Neuronal stem cell (in vitro differentiated cells): ENCODE measurements at regions not wholly inside any gene's neighbourhood (a gene's known extent, or its start where the extent isn't known, plus 50 kb on each side); places are given as distances from the start of the nearest gene placed in this dataset.
"Not testable (repeated sequence)": the region's sequence is repeated elsewhere in the genome, so short reads cannot be mapped to it uniquely, and the experiment has no call there.

Experiments
- DNase-seq: peaks from one replicate; pipeline ENCODE4 v3.0.0-alpha.2; 2013; ENCODE audit warnings: low spot score
- H2AFZ ChIP-seq: one replicate; pipeline ENCODE4 v1.6.1; 2013; ENCODE audit warnings: mild to moderate bottlenecking, low read length, inconsistent platforms
- H2AK5ac ChIP-seq: 2 replicates; pipeline ENCODE4 v1.6.1; 2013; ENCODE audit warnings: low read depth, mild to moderate bottlenecking, inconsistent platforms, low read length, moderate library complexity, mixed read lengths
- H2BK120ac ChIP-seq: 2 replicates; pipeline ENCODE4 v1.6.1; 2013; ENCODE audit warnings: low read depth, mild to moderate bottlenecking, inconsistent platforms, low read length, moderate library complexity, mixed read lengths
- H2BK12ac ChIP-seq: one replicate; pipeline ENCODE4 v1.6.1; 2013; ENCODE audit warnings: low read length, inconsistent platforms
- H2BK15ac ChIP-seq: 2 replicates; pipeline ENCODE4 v1.6.1; 2013; ENCODE audit warnings: mild to moderate bottlenecking, low read length, inconsistent platforms, mixed read lengths
- H2BK5ac ChIP-seq: one replicate; pipeline ENCODE4 v1.6.1; 2013; ENCODE audit warnings: inconsistent platforms, mild to moderate bottlenecking, low read length, moderate library complexity
- H3K14ac ChIP-seq: one replicate; pipeline ENCODE4 v1.6.1; 2013; ENCODE audit warnings: low read length, inconsistent platforms
- H3K18ac ChIP-seq: 2 replicates; pipeline ENCODE4 v1.6.1; 2013; ENCODE audit warnings: low read length, inconsistent platforms
- H3K23ac ChIP-seq: 2 replicates; pipeline ENCODE4 v1.6.1; 2013; ENCODE audit warnings: low read depth, mild to moderate bottlenecking, mixed read lengths, low read length, inconsistent platforms; ENCODE audit not compliant: poor library complexity
- H3K27ac ChIP-seq: replicated peaks from 3 replicates; pipeline ENCODE4 v1.5.1; 2013; ENCODE audit warnings: low read length, inconsistent platforms
- H3K27me3 ChIP-seq, 3 experiments: 2 replicates each; pipeline ENCODE4 v1.6.1; 2013; ENCODE audit warnings: low read length in 3 of 3, mild to moderate bottlenecking in 2 of 3, inconsistent platforms in 1 of 3, low read depth in 1 of 3, mixed read lengths in 1 of 3, moderate library complexity in 1 of 3; ENCODE audit not compliant: control insufficient read depth in 3 of 3, insufficient read depth in 3 of 3
- H3K36me3 ChIP-seq, 2 donors: replicated peaks in 1 of 2; 2 replicates each; pipeline ENCODE4 v1.6.1; 2013; ENCODE audit warnings: low read length in 2 of 2; ENCODE audit not compliant: control insufficient read depth in 2 of 2, insufficient read depth in 2 of 2
- H3K4ac ChIP-seq: 2 replicates; pipeline ENCODE4 v1.6.1; 2013; ENCODE audit warnings: inconsistent platforms, mild to moderate bottlenecking, low read length, moderate library complexity
- H3K4me1 ChIP-seq, 2 donors: 1 replicate in 1 of 2; 2 replicates in 1 of 2; pipeline ENCODE4 v1.6.1; 2013; ENCODE audit warnings: low read length in 2 of 2, low read depth in 1 of 2; ENCODE audit not compliant: control insufficient read depth in 2 of 2, insufficient read depth in 1 of 2
- H3K4me2 ChIP-seq: one replicate; pipeline ENCODE4 v1.6.1; 2013; ENCODE audit warnings: mild to moderate bottlenecking, low read length, inconsistent platforms; ENCODE audit not compliant: insufficient read depth, poor library complexity, severe bottlenecking
- H3K4me3 ChIP-seq, 2 donors: 2 replicates each; pipeline ENCODE4 v1.5.1; 2013; ENCODE audit warnings: low read length in 2 of 2, mild to moderate bottlenecking in 2 of 2, inconsistent platforms in 1 of 2, moderate library complexity in 1 of 2
- H3K79me1 ChIP-seq: one replicate; pipeline ENCODE4 v1.6.1; 2013; ENCODE audit warnings: low read depth, mild to moderate bottlenecking, inconsistent platforms, low read length, moderate library complexity
- H3K9ac ChIP-seq: one replicate; pipeline ENCODE4 v1.6.1; 2013; ENCODE audit warnings: mild to moderate bottlenecking, low read depth, low read length, inconsistent platforms; ENCODE audit not compliant: poor library complexity
- H3K9me3 ChIP-seq, 2 donors: replicated peaks in 1 of 2; 2 replicates each; pipeline versions ENCODE3 to v1.6.1; 2013; ENCODE audit warnings: low read length in 2 of 2, mild to moderate bottlenecking in 2 of 2, inconsistent platforms in 1 of 2, low read depth in 1 of 2, mixed read lengths in 1 of 2, moderate library complexity in 1 of 2; ENCODE audit not compliant: control insufficient read depth in 2 of 2, insufficient read depth in 1 of 2
- H4K8ac ChIP-seq: one replicate; pipeline ENCODE4 v1.6.1; 2013; ENCODE audit warnings: low read depth, mild to moderate bottlenecking, inconsistent platforms, low read length, moderate library complexity
- H4K91ac ChIP-seq: one replicate; pipeline ENCODE4 v1.6.1; 2013; ENCODE audit warnings: low read length, low read depth, mild to moderate bottlenecking, inconsistent platforms; ENCODE audit not compliant: poor library complexity
- WGBS, 2 donors: extraction: QIAGEN DNeasy Blood & Tissue Kit; methylation state at CpG; one replicate each; pipeline ENCODE4 v1.1.7; 2013; ENCODE audit warnings: missing lambda C conversion rate in 2 of 2, mixed read lengths in 1 of 2; ENCODE audit not compliant: insufficient read length in 2 of 2, insufficient replicate concordance in 1 of 2; ENCODE audit errors: extremely low coverage in 2 of 2; 5-methylcytosine and 5-hydroxymethylcytosine counted together

GRCh38 chrX:88828011-88828410 lies 81.0 kb downstream of the CPXCR1 start:
- H3K9me3 ChIP-seq: no peaks in the 10 kb centered on the region
- DNase-seq: no peak
- no peak overlapping the region for H3K23ac ChIP-seq
- no peak overlapping the region for H3K27ac ChIP-seq
- H2AFZ ChIP-seq: no peak overlapping the region
- H3K4me1 ChIP-seq: peaks cover 0 to 1% of the 10 kb centered on the region in 2 donors
- no peak overlapping the region for H2BK15ac ChIP-seq
- H2BK12ac ChIP-seq: no peak overlapping the region
- no peaks in the 10 kb centered on the region for H3K36me3 ChIP-seq
- H4K91ac ChIP-seq: no peak overlapping the region
- H3K18ac ChIP-seq: no peak overlapping the region
- no peak overlapping the region for H3K14ac ChIP-seq
- WGBS, 2 donors: no CpG with 5 or more reads among the region's 2 CpGs
- no peak overlapping the region for H3K9ac ChIP-seq
- H3K4me3 ChIP-seq: no peak overlapping the region
- no peak overlapping the region for H2BK5ac ChIP-seq
- H3K4ac ChIP-seq: no peak overlapping the region
- no peak overlapping the region for H4K8ac ChIP-seq
- H3K27me3 ChIP-seq: no peaks in the 10 kb centered on the region
- H3K79me1 ChIP-seq: no peaks in the 10 kb centered on the region
- no peak overlapping the region for H2AK5ac ChIP-seq
- H3K4me2 ChIP-seq: no peak overlapping the region
- no peak overlapping the region for H2BK120ac ChIP-seq

DNA sequence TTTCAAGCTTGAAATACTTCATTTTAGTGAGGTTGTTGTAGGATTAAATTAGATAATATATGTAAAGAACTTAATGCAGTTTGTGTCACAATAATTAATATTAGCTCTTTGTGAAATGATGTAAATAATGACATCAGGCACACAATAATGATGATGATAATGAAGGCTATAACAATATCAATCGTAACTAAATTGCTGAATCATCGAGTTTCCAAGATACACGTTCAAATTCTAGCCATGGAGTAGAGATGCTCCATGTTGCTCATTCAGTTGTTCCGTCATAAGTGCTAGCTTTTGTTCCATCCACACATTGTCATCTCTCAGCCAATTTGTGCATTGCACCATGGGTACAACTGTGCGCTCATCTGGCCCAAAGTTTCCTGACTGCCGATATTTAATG lies 83.1 kb downstream of the CPXCR1 start:
- Histone ChIP-seq H2BK120ac (no peak overlapping the region), H2BK15ac (no peak overlapping the region), H3K27me3 (no peaks in the 10 kb centered on the region), H3K36me3 (no peaks in the 10 kb centered on the region), H4K91ac (no peak overlapping the region), H3K18ac (no peak overlapping the region), H2BK12ac (no peak overlapping the region), H3K27ac (no peak overlapping the region), H4K8ac (no peak overlapping the region), H2BK5ac (no peak overlapping the region), H3K9me3 (no peaks in the 10 kb centered on the region), H2AFZ (no peak overlapping the region), H3K79me1 (no peaks in the 10 kb centered on the region), H3K23ac (no peak overlapping the region), H3K14ac (no peak overlapping the region), H3K4me1 (peaks cover 0 to 1% of the 10 kb centered on the region in 2 donors), H3K4me2 (no peak overlapping the region), H3K4me3 (no peak overlapping the region), H3K9ac (no peak overlapping the region), H3K4ac (no peak overlapping the region), H2AK5ac (no peak overlapping the region)
- WGBS, 2 donors: no CpG with 5 or more reads among the region's 6 CpGs
- DNase-seq: no peak

DNA sequence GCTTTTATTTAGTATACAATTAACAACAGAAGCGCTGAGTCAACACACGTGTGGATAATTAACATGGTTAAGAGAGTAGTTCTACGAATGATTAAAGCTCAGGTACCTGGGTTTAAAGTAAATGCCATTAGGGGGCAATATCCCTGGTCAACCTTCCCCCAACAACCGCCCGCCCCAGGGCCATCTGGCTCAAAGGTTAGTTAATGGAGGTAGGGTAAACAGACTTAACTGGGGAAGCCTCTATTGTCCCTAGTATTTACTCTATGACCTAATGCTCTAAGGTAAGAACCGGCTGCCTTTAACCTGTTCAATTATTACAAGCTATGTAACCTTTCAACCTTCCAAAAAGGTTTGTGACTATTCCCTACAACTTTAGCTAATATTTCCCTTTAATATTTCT lies 90.7 kb downstream of the CPXCR1 start:
- not testable (repeated sequence) for H3K9me3 ChIP-seq, H2BK5ac ChIP-seq, H2AFZ ChIP-seq, H3K9ac ChIP-seq, H3K4me1 ChIP-seq, H2AK5ac ChIP-seq, H2BK15ac ChIP-seq, H3K27ac ChIP-seq, H3K14ac ChIP-seq, H2BK12ac ChIP-seq, DNase-seq, H3K4me2 ChIP-seq, H3K23ac ChIP-seq, H4K8ac ChIP-seq, H3K27me3 ChIP-seq, H3K18ac ChIP-seq, H4K91ac ChIP-seq, H3K4me3 ChIP-seq, H3K4ac ChIP-seq, H2BK120ac ChIP-seq, H3K79me1 ChIP-seq, H3K36me3 ChIP-seq
- no CpG with 5 or more reads among the region's 6 CpGs for WGBS, 2 donors

DNA sequence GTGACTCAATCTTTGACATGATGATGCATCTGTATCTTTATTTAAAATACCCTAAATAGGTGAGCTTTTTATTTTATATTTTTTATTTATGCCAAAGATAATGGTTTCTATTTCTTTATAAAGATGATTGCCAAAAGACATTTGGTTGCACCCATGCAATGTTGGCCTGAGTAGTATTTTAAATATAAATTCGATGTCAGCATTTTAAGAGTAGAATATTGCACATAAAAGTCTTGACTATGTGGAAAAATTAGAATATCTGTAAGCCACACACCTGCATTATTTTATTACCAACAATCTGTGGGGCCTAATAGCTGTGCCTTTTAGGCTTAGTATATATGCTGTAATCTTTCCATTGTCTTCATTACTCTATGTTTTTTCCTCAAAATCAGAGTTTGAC lies 91.4 kb downstream of the CPXCR1 start:
- H2BK5ac ChIP-seq: no peak overlapping the region
- no peak overlapping the region for H3K18ac ChIP-seq
- no peaks in the 10 kb centered on the region for H3K9me3 ChIP-seq
- no peaks in the 10 kb centered on the region for H3K79me1 ChIP-seq
- no peak overlapping the region for H4K91ac ChIP-seq
- no peak overlapping the region for H3K4ac ChIP-seq
- H3K4me3 ChIP-seq: no peak overlapping the region
- WGBS, 2 donors: no CpG with 5 or more reads among the region's 1 CpG
- H2BK120ac ChIP-seq: no peak overlapping the region
- H2AK5ac ChIP-seq: no peak overlapping the region
- no peaks in the 10 kb centered on the region for H3K27me3 ChIP-seq
- H3K14ac ChIP-seq: no peak overlapping the region
- no peak overlapping the region for H2AFZ ChIP-seq
- no peak overlapping the region for H4K8ac ChIP-seq
- no peak overlapping the region for H3K9ac ChIP-seq
- no peak overlapping the region for H2BK12ac ChIP-seq
- no peak overlapping the region for H3K23ac ChIP-seq
- H3K4me1 ChIP-seq: no peaks in the 10 kb centered on the region
- no peak for DNase-seq
- H3K4me2 ChIP-seq: no peak overlapping the region
- no peak overlapping the region for H2BK15ac ChIP-seq
- H3K36me3 ChIP-seq: no peaks in the 10 kb centered on the region
- no peak overlapping the region for H3K27ac ChIP-seq
